Keratinocyte (primary cell): ENCODE measurements at regions not wholly inside any gene's neighbourhood (a gene's known extent, or its start where the extent isn't known, plus 50 kb on each side); places are given as distances from the start of the nearest gene placed in this dataset.

ENCODE experiments used
- EZH2 ChIP-seq: IDR thresholded peaks from one replicate; pipeline ENCODE4 v1.6.1; 2012; ENCODE audit warnings: inconsistent platforms, mild to moderate bottlenecking, low read length, moderate library complexity
- TF ChIP-seq, protein P1 (sequence below), 3 experiments: IDR thresholded peaks in 1 of 3; conservative IDR thresholded peaks in 1 of 3; optimal IDR thresholded peaks in 1 of 3; 2 replicates in 2 of 3; 3 replicates in 1 of 3; pipeline versions ENCODE3 to v1.5.1; 2011; ENCODE audit warnings: low read length in 3 of 3, mild to moderate bottlenecking in 3 of 3, moderate library complexity in 2 of 3, control low read depth in 1 of 3, inconsistent platforms in 1 of 3; ENCODE audit not compliant: insufficient read depth in 2 of 3; ENCODE audit errors: extremely low read depth in 1 of 3

DNA sequence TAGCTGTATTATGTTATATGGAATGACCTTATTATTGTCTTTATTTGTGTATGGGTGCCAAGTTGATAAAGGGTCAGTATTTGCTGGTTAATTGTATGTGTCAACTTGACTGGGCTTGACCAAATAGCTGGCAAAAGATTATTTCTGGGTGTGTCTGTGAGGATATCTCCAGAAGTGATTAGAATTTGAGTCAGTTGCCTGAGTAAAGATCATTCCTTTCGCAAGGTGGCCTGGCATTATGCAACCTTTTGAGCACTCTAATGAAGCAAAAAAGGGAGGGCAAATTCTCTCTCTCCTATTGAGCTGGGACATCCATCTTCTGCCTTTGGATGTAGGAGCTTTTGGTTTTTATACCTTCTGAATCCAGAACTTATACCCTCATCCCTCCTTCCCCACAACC is 82.2 kb downstream of the ATXN7L3B start:
- TF ChIP-seq, protein P1, sequence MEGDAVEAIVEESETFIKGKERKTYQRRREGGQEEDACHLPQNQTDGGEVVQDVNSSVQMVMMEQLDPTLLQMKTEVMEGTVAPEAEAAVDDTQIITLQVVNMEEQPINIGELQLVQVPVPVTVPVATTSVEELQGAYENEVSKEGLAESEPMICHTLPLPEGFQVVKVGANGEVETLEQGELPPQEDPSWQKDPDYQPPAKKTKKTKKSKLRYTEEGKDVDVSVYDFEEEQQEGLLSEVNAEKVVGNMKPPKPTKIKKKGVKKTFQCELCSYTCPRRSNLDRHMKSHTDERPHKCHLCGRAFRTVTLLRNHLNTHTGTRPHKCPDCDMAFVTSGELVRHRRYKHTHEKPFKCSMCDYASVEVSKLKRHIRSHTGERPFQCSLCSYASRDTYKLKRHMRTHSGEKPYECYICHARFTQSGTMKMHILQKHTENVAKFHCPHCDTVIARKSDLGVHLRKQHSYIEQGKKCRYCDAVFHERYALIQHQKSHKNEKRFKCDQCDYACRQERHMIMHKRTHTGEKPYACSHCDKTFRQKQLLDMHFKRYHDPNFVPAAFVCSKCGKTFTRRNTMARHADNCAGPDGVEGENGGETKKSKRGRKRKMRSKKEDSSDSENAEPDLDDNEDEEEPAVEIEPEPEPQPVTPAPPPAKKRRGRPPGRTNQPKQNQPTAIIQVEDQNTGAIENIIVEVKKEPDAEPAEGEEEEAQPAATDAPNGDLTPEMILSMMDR (optimal IDR thresholded peaks at IDR 0.05 in 1 of 3, IDR thresholded peaks at IDR 0.05 in 1 of 3, conservative IDR thresholded peaks at IDR 0.05 in 1 of 3; ENCODE audit: extremely low read depth in 1 of 3, insufficient read depth in 2 of 3, low read length in 3 of 3): no peak
- TF ChIP-seq EZH2: no peak
